HG02852 (cell line): ENCODE measurements at regions not wholly inside any gene's neighbourhood (a gene's known extent, or its start where the extent isn't known, plus 50 kb on each side); places are given as distances from the start of the nearest gene placed in this dataset.

Source experiments
- ATAC-seq: cut with Tn5 transposase; IDR thresholded peaks from one replicate; pipeline ENCODE4 v1.9.1; 2021; ENCODE audit warnings: mild to moderate bottlenecking, moderate library complexity; ENCODE audit not compliant: unreplicated experiment

GRCh38 chr12:45666816-45667215, 62.7 kb upstream of the ARID2 start:
- ATAC-seq, result no peak

- no peak for ATAC-seq
Measured at GRCh38 chr12:45667761-45668160, 61.7 kb upstream of the ARID2 start.

GRCh38 chr12:45668641-45669040, 60.9 kb upstream of the ARID2 start:
- ATAC-seq, result peak; percentile 14

DNA sequence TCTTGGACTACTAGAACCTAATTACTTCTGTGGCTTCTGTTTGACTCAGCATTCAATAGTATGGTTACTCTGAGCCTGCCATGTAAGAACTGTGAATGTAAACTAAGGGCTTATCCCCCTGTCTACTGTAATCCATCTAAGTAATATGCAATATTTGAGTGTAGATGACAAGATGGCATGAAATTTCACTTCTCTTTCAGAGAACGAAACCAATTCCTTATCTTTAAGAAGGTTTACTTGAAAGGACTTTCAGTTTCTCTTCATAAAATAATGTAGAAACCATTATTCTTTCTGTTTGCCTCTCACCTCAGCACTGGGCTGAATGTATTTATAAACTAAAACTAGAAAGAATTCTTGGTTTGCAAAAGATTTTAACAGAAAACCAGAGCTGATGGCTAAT, 60.4 kb upstream of the ARID2 start:
- peak; percentile 85 for ATAC-seq

- no peak for ATAC-seq
Measured at GRCh38 chr12:45669792-45670191, 59.7 kb upstream of the ARID2 start.

DNA sequence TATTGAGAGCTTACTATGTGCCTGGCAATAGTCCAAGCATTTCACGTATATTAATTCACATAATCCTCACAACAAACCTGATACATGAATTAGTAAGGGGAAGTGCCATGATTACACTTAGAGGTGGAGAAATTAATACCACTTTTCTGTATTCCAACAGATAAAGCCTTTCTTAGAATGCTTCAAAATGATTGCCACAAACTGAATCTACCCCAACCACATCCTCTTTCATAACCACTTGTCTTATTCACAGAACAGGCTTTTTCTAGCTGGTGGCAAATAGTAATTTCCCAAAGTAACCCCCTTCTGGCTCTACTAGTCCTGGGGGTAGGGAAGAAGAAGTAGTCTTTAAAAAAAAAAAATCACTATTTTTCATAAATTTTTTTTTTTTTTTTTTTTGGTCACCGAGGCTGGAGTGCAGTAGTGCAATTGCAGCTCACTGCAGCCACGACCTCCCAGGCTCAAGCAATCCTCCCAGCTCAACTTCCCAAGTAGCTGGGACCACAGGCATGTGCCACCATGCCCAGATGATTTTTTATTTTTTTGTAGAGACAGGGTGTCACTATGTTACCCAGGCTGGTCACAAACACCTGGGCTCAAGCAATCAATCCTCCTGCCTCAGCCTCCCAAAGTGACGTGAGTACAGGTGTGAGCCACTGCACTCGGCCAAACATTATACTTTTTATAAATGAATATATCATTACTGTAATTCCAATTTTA, 59.0 kb upstream of the ARID2 start:
- ATAC-seq, result peak; percentile 50

- ATAC-seq, result no peak
Measured at GRCh38 chr12:45671254-45671653, 58.3 kb upstream of the ARID2 start.

GRCh38 chr12:45674181-45674977, 55.1 kb upstream of the ARID2 start:
- no peak for ATAC-seq

DNA sequence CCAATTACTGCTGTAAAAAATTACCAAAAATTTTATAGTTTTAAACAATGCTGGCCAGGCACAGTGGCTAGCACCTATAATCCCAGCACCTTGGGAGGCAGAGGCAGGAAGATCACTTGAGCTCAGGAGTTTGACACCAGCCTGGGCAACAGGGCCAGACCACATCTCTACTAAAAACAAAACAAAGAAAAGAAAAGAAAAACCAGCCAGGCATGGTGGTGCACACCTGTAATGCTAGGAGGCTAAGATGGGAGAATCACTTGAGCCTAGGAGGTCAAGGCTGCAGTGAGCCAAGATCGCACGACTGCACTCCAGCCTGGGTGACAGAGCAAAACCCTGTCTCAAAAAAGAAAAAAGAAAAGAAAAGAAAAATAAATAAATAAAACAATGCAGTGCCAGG, 54.0 kb upstream of the ARID2 start:
- no peak for ATAC-seq
